ENCODE measurements at regions not wholly inside any gene's neighbourhood (a gene's known extent, or its start where the extent isn't known, plus 50 kb on each side); places are given as distances from the start of the nearest gene placed in this dataset.

- DNase-seq, result no peak
- no peak for TF ChIP-seq CTCF (IDR thresholded peaks at IDR 0.05; ENCODE audit: unreplicated experiment)
- CTCF ChIA-PET, result no interaction called here
- Mint-ChIP-seq H3K27ac (ENCODE audit: unreplicated experiment) (no peak overlapping the region), H3K36me3 (ENCODE audit: insufficient read depth, unreplicated experiment) (no peaks in the 10 kb centered on the region), H3K4me3 (ENCODE audit: low read depth, unreplicated experiment) (no peak overlapping the region), H3K9me3 (ENCODE audit: low read depth, unreplicated experiment) (peaks cover 14% of the 10 kb centered on the region), H3K4me1 (ENCODE audit: low read depth, unreplicated experiment) (no peaks in the 10 kb centered on the region), H3K27me3 (ENCODE audit: unreplicated experiment) (peaks cover 17% of the 10 kb centered on the region)
- intact Hi-C loops (cut with micrococcal nuclease; ENCODE audit: unreplicated experiment), result no loop called here
- no TSS peak for BruUV-seq (replicated peaks)
Measured at GRCh38 chr17:5809056-5809455, 224.7 kb upstream of the NLRP1 start.

- intact Hi-C loops (cut with micrococcal nuclease; ENCODE audit: unreplicated experiment), result no loop called here
- Mint-ChIP-seq H3K27me3 (ENCODE audit: unreplicated experiment) (peaks cover 12% of the 10 kb centered on the region), H3K4me3 (ENCODE audit: low read depth, unreplicated experiment) (no peak overlapping the region), H3K36me3 (ENCODE audit: insufficient read depth, unreplicated experiment) (no peaks in the 10 kb centered on the region), H3K27ac (ENCODE audit: unreplicated experiment) (no peak overlapping the region), H3K9me3 (ENCODE audit: low read depth, unreplicated experiment) (peaks cover 13% of the 10 kb centered on the region), H3K4me1 (ENCODE audit: low read depth, unreplicated experiment) (no peaks in the 10 kb centered on the region)
- no peak for TF ChIP-seq CTCF (IDR thresholded peaks at IDR 0.05; ENCODE audit: unreplicated experiment)
- no peak for DNase-seq
- BruUV-seq (replicated peaks), result no TSS peak
- CTCF ChIA-PET, result no interaction called here
Measured at GRCh38 chr17:5809580-5810188, 225.4 kb upstream of the NLRP1 start.

GRCh38 chr17:5812590-5812989 is 228.3 kb upstream of the NLRP1 start:
- Mint-ChIP-seq H3K4me3 (ENCODE audit: low read depth, unreplicated experiment) (no peak overlapping the region), H3K27ac (ENCODE audit: unreplicated experiment) (no peak overlapping the region), H3K36me3 (ENCODE audit: insufficient read depth, unreplicated experiment) (no peaks in the 10 kb centered on the region), H3K4me1 (ENCODE audit: low read depth, unreplicated experiment) (no peaks in the 10 kb centered on the region), H3K27me3 (ENCODE audit: unreplicated experiment) (peaks cover 12% of the 10 kb centered on the region), H3K9me3 (ENCODE audit: low read depth, unreplicated experiment) (peaks cover 13% of the 10 kb centered on the region)
- BruUV-seq (replicated peaks), result no TSS peak
- no peak for DNase-seq
- intact Hi-C loops (cut with micrococcal nuclease; ENCODE audit: unreplicated experiment), result no loop called here
- CTCF ChIA-PET, result interaction anchor here (0.7 kb wide), 1 partner anchor 143 kb away, joined by 4 read pairs; no protein-coding TSS in a partner anchor
- no peak for TF ChIP-seq CTCF (IDR thresholded peaks at IDR 0.05; ENCODE audit: unreplicated experiment)

GRCh38 chr17:5813357-5813756 is 229.0 kb upstream of the NLRP1 start:
- Mint-ChIP-seq H3K27ac (ENCODE audit: unreplicated experiment) (no peak overlapping the region), H3K27me3 (ENCODE audit: unreplicated experiment) (peaks cover 12% of the 10 kb centered on the region), H3K9me3 (ENCODE audit: low read depth, unreplicated experiment) (peaks cover 13% of the 10 kb centered on the region), H3K4me3 (ENCODE audit: low read depth, unreplicated experiment) (no peak overlapping the region), H3K4me1 (ENCODE audit: low read depth, unreplicated experiment) (peaks cover 4% of the 10 kb centered on the region), H3K36me3 (ENCODE audit: insufficient read depth, unreplicated experiment) (no peaks in the 10 kb centered on the region)
- intact Hi-C loops (cut with micrococcal nuclease; ENCODE audit: unreplicated experiment), result no loop called here
- BruUV-seq (replicated peaks), result no TSS peak
- DNase-seq, result no peak
- CTCF ChIA-PET, result no interaction called here
- no peak for TF ChIP-seq CTCF (IDR thresholded peaks at IDR 0.05; ENCODE audit: unreplicated experiment)
